Transverse colon (tissue), 4 donors: ENCODE measurements at regions not wholly inside any gene's neighbourhood (a gene's known extent, or its start where the extent isn't known, plus 50 kb on each side); places are given as distances from the start of the nearest gene placed in this dataset.

Experiments used
- DNase-seq: peaks from one replicate; pipeline ENCODE4 v3.0.0-alpha.2; 2019
- H3K27ac ChIP-seq, 4 donors: fragments of 200-600 bp; sonication (generic); 2 replicates each; pipeline ENCODE4 v1.5.1; 2016 to 2018; ENCODE audit warnings: inconsistent platforms in 4 of 4
- H3K27me3 ChIP-seq: fragments of 200-600 bp; sonication (generic); 2 replicates; pipeline ENCODE4 v1.5.1; 2017; ENCODE audit warnings: inconsistent platforms
- H3K36me3 ChIP-seq, 4 donors: fragments of 200-600 bp; sonication (generic); 2 replicates each; pipeline ENCODE4 v1.5.1; 2017 to 2019; ENCODE audit warnings: inconsistent platforms in 4 of 4
- H3K4me1 ChIP-seq, 4 donors: fragments of 200-600 bp; sonication (generic); 2 replicates each; pipeline ENCODE4 v1.5.1; 2017 to 2020; ENCODE audit warnings: inconsistent platforms in 4 of 4
- H3K4me3 ChIP-seq, 4 donors: fragments of 200-600 bp; sonication (generic); 1 replicate in 1 of 4; 2 replicates in 3 of 4; pipeline versions ENCODE4 v1.5.1 to v1.6.1; 2017 to 2019; ENCODE audit warnings: inconsistent platforms in 4 of 4
- H3K9me3 ChIP-seq, 2 donors: fragments of 200-600 bp; sonication (generic); 2 replicates each; pipeline ENCODE4 v1.5.1; 2017 to 2019; ENCODE audit warnings: inconsistent platforms in 2 of 2
- EP300 ChIP-seq: sonication (generic); formaldehyde crosslinking; IDR thresholded peaks from one replicate; pipeline ENCODE4 v1.6.1; 2017; ENCODE audit warnings: antibody characterized with exemption, low read depth
- POLR2A ChIP-seq: fragments of 450-650 bp; IDR thresholded peaks from one replicate; pipeline ENCODE4 v1.6.1; 2016; ENCODE audit warnings: antibody characterized with exemption, mild to moderate bottlenecking, moderate library complexity
- POLR2AphosphoS5 ChIP-seq, 3 donors: sonication (generic); formaldehyde crosslinking; IDR thresholded peaks; one replicate each; pipeline ENCODE4 v1.6.1; 2016; ENCODE audit warnings: antibody characterized with exemption in 3 of 3
- WGBS, 2 donors: methylation state at CpG; one replicate each; pipeline ENCODE4 v1.1.5; 2018; ENCODE audit warnings: low coverage in 1 of 2; 5-methylcytosine and 5-hydroxymethylcytosine counted together
- in situ Hi-C, 4 donors: fragments of 200-750 bp; cut with MboI; loops; one replicate each; pipeline versions ENCODE4 v1.15.0 to v1.15.1; 2017; ENCODE audit warnings: low sequenced_read_pairs in 3 of 4, low pct_ligation_motif_present in 1 of 4, low pct_unique_long_range_greater_than_20kb in 1 of 4
- intact Hi-C: fragments of 100-400 bp; cut with DNase I; formaldehyde crosslinking; loops from one replicate; pipeline ENCODE4 v1.15.1; 2023; ENCODE audit warnings: low total_unique reads
- TF ChIP-seq, protein P1 (sequence below), 5 experiments: fragments of 200-600 bp in 3 of 5; fragments of 450-650 bp in 2 of 5; sonication (generic) in 3 of 5; IDR thresholded peaks; 1 replicate in 2 of 5; 2 replicates in 3 of 5; pipeline ENCODE4 v1.5.1; 2016 to 2017; ENCODE audit warnings: antibody characterized with exemption in 5 of 5, inconsistent platforms in 3 of 5, mild to moderate bottlenecking in 2 of 5, moderate library complexity in 1 of 5

DNA sequence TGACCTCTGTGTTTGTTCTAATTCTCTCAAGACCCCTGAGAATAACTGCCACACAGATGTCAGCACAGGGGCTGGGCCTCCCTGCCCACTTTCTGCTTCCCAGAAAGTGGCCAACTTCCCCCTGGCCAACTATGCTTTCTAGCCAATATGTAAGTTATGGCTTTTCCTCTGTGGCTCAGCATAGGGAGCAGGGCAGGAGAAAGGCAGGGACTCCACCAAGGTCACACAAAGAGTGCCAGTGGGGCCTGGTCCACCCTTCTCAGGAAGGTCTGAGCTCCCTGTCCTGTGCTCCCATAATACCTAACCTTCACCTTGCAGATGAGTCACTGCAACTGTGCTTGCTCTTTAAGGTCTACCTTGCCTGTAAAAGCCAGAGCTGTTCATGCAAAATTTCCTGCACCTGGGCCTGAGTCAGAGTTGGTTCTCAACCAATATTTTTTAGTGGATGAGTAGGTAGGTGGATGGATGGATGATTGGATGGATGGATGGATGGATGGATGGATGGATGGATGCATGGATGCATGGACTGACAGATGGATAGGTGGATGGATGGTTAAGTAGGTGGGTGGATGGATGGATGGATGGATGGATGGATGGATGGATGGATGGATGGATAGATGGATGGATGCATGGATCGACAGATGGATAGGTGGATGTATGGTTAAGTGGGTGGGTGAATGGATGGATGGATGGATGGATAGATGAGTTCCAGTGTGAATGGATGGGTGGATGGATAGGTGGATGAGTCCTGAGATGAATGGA, 64.2 kb downstream of the DIO3 start:
- in situ Hi-C loops (loop anchor here in 2 of 4 donors (25.0 kb wide), 1 partner anchor 788 kb away; the partner anchor contains the start of gene MEG3 (in 2 of the 2)), intact Hi-C loops (loop anchor here (5.0 to 10.0 kb wide), 2 partner anchors 773 to 1241 kb away; no protein-coding TSS in a partner anchor)

DNA sequence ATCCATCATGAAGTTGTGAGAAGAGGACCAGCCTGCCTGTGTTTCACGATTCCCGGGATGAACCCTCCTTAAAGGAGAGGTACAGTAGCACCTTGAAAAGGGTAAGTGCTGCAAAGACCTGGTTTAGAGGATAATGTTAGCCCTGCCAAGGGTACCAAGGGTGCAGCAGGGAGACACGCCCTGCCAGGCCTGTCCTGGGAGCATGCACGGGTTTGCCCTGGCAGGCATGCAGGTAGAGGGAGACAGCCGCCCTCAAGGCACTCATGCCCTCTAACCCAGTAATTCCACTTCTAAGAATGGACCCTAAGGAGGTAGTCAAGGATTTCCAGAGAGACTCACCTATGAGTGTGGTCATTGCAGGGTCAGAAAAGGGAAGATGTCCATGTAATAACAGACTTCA, 65.0 kb downstream of the DIO3 start:
- Histone ChIP-seq H3K4me1 (peaks cover 0 to 13% (median 7%) of the 10 kb centered on the region in 4 donors), H3K4me3 (no peak overlapping the region), H3K9me3 (no peaks in the 10 kb centered on the region), H3K27me3 (no peaks in the 10 kb centered on the region), H3K36me3 (no peaks in the 10 kb centered on the region), H3K27ac (no peak overlapping the region)
- TF ChIP-seq, protein P1, sequence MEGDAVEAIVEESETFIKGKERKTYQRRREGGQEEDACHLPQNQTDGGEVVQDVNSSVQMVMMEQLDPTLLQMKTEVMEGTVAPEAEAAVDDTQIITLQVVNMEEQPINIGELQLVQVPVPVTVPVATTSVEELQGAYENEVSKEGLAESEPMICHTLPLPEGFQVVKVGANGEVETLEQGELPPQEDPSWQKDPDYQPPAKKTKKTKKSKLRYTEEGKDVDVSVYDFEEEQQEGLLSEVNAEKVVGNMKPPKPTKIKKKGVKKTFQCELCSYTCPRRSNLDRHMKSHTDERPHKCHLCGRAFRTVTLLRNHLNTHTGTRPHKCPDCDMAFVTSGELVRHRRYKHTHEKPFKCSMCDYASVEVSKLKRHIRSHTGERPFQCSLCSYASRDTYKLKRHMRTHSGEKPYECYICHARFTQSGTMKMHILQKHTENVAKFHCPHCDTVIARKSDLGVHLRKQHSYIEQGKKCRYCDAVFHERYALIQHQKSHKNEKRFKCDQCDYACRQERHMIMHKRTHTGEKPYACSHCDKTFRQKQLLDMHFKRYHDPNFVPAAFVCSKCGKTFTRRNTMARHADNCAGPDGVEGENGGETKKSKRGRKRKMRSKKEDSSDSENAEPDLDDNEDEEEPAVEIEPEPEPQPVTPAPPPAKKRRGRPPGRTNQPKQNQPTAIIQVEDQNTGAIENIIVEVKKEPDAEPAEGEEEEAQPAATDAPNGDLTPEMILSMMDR (IDR thresholded peaks at IDR 0.05), result no peak
- in situ Hi-C loops (loop anchor here in 2 of 4 donors (25.0 kb wide), 1 partner anchor 789 kb away; the partner anchor contains the start of gene MEG3 (in 2 of the 2)), intact Hi-C loops (loop anchor here (5.0 to 10.0 kb wide), 2 partner anchors 774 to 1242 kb away; no protein-coding TSS in a partner anchor)
- WGBS, 2 donors, result 70 to 89% methylated on average over 2 to 5 of the region's 5 CpGs
- DNase-seq, result no peak

More for the DNA sequence above, 64.2 kb downstream of the DIO3 start:
- Histone ChIP-seq H3K27me3 (no peaks in the 10 kb centered on the region), H3K4me1 (peaks cover 0 to 13% (median 7%) of the 10 kb centered on the region in 4 donors), H3K27ac (no peak overlapping the region), H3K9me3 (no peaks in the 10 kb centered on the region), H3K36me3 (no peaks in the 10 kb centered on the region), H3K4me3 (no peak overlapping the region)
- 77 to 97% methylated on average over 1 of the region's 1 CpG for WGBS, 2 donors
- DNase-seq, result no peak
- TF ChIP-seq, protein P1 (IDR thresholded peaks at IDR 0.05), result no peak
- TF ChIP-seq POLR2A, result no peak
- no peak for TF ChIP-seq EP300
- TF ChIP-seq POLR2AphosphoS5 (IDR thresholded peaks at IDR 0.05), result no peak

- intact Hi-C loops (loop anchor here (5.0 to 10.0 kb wide), 2 partner anchors 776 to 1243 kb away; no protein-coding TSS in a partner anchor), in situ Hi-C loops (loop anchor here in 2 of 4 donors (25.0 kb wide), 1 partner anchor 791 kb away; the partner anchor contains the start of gene MEG3 (in 2 of the 2))
- H3K4me3 ChIP-seq, result no peak overlapping the region
- no peak overlapping the region for H3K27ac ChIP-seq
- H3K4me1 ChIP-seq, result peaks cover 0 to 13% (median 7%) of the 10 kb centered on the region in 4 donors
- TF ChIP-seq, protein P1 (IDR thresholded peaks at IDR 0.05), result no peak
- TF ChIP-seq EP300, result no peak
- no peaks in the 10 kb centered on the region for H3K9me3 ChIP-seq
- 66% methylated on average over 15 of the region's 16 CpGs; no CpG with 5 or more reads in 1 of the 2 donors for WGBS, 2 donors
- H3K27me3 ChIP-seq, result no peaks in the 10 kb centered on the region
- DNase-seq, result no peak
- no peaks in the 10 kb centered on the region for H3K36me3 ChIP-seq
Measured at GRCh38 chr14:101627915-101628262, 66.6 kb downstream of the DIO3 start.

DNA sequence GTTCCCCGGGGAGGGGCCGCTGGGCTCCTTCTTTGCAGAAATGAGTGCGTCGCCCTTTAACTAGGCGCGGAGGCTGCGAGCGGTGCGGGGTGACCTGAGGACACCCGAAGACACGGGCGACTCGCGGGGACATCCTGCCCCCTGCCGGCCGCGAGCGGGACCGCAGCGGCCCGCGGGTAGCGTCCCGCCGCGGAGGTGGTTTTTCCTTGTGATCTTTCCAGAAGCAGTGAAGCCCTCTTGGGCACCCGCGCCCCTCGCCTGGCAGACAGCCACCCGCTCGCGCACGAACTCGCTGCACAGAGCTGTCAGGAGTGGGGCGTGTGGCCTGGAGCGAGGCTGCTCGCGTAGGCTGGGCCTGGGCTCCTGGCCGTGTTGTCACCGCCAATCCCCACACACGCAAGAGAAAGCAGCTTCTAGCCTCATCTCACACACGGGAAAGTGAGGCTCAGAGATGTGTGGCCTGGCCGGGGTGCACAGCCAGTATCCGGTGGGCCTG, 67.2 kb downstream of the DIO3 start:
- peak; percentile 76 for DNase-seq
- Histone ChIP-seq H3K4me1 (peaks cover 0 to 13% (median 7%) of the 10 kb centered on the region in 4 donors), H3K4me3 (peak overlapping the region in 1 of 4 donors; percentile 28), H3K36me3 (no peaks in the 10 kb centered on the region), H3K27me3 (no peaks in the 10 kb centered on the region), H3K9me3 (no peaks in the 10 kb centered on the region), H3K27ac (no peak overlapping the region)
- 7% methylated on average over 40 of the region's 44 CpGs; no CpG with 5 or more reads in 1 of the 2 donors for WGBS, 2 donors
- intact Hi-C loops, result loop anchor here (5.0 to 10.0 kb wide), 2 partner anchors 776 to 1244 kb away; no protein-coding TSS in a partner anchor
- TF ChIP-seq POLR2A, result no peak
- no peak for TF ChIP-seq EP300
- TF ChIP-seq, protein P1 (IDR thresholded peaks at IDR 0.05), result peak; percentile 97 to 100 (median 99)
- no peak for TF ChIP-seq POLR2AphosphoS5 (IDR thresholded peaks at IDR 0.05)
- in situ Hi-C loops, result loop anchor here in 2 of 4 donors (25.0 kb wide), 1 partner anchor 791 kb away; the partner anchor contains the start of gene MEG3 (in 2 of the 2)
